ENCODE measurements at regions not wholly inside any gene's neighbourhood (a gene's known extent, or its start where the extent isn't known, plus 50 kb on each side); places are given as distances from the start of the nearest gene placed in this dataset.
"Not testable (repeated sequence)": the region's sequence is repeated elsewhere in the genome, so short reads cannot be mapped to it uniquely, and the experiment has no call there.

GRCh38 chr3:174358252-174358651 is 500.9 kb upstream of the NAALADL2 start:
- DNase-seq (ENCODE audit: insufficient read length, low spot score, missing footprints): no peak
- Histone ChIP-seq H3K27ac (ENCODE audit: low read depth, low read length) (no peak overlapping the region), H3K9me3 (ENCODE audit: low read depth, low read length) (no peaks in the 10 kb centered on the region), H3K4me1 (ENCODE audit: insufficient read depth, low read length) (no peaks in the 10 kb centered on the region), H3K4me2 (ENCODE audit: insufficient read depth, low read length) (no peak overlapping the region), H3K4me3 (ENCODE audit: insufficient read depth, low read length) (no peak overlapping the region), H2AFZ (ENCODE audit: low read length) (no peak overlapping the region), H4K20me1 (ENCODE audit: insufficient read depth, low read length) (no peaks in the 10 kb centered on the region), H3K27me3 (ENCODE audit: insufficient read depth, low read length) (no peaks in the 10 kb centered on the region), H3K79me2 (ENCODE audit: insufficient read depth, low read length) (no peaks in the 10 kb centered on the region), H3K36me3 (ENCODE audit: insufficient read depth, low read length) (no peaks in the 10 kb centered on the region)
- TF ChIP-seq CTCF (IDR thresholded peaks at IDR 0.05; ENCODE audit: extremely low read depth, low read depth, low read length): no peak

- Histone ChIP-seq H3K79me2 (ENCODE audit: insufficient read depth, low read length) (no peaks in the 10 kb centered on the region), H3K27ac (ENCODE audit: low read depth, low read length) (no peak overlapping the region), H3K9me3 (ENCODE audit: low read depth, low read length) (no peaks in the 10 kb centered on the region), H4K20me1 (ENCODE audit: insufficient read depth, low read length) (no peaks in the 10 kb centered on the region), H3K36me3 (ENCODE audit: insufficient read depth, low read length) (no peaks in the 10 kb centered on the region), H2AFZ (ENCODE audit: low read length) (no peak overlapping the region), H3K4me2 (ENCODE audit: insufficient read depth, low read length) (no peak overlapping the region), H3K4me3 (ENCODE audit: insufficient read depth, low read length) (no peak overlapping the region), H3K4me1 (ENCODE audit: insufficient read depth, low read length) (no peaks in the 10 kb centered on the region), H3K27me3 (ENCODE audit: insufficient read depth, low read length) (no peaks in the 10 kb centered on the region)
- no peak for TF ChIP-seq CTCF (IDR thresholded peaks at IDR 0.05; ENCODE audit: extremely low read depth, low read depth, low read length)
- no peak for DNase-seq (ENCODE audit: insufficient read length, low spot score, missing footprints)
Observed at GRCh38 chr3:174362556-174362955, 496.6 kb upstream of the NAALADL2 start.

GRCh38 chr3:174363256-174363655 is 495.9 kb upstream of the NAALADL2 start:
- H3K4me2 ChIP-seq (ENCODE audit: insufficient read depth, low read length): no peak overlapping the region
- H3K36me3 ChIP-seq (ENCODE audit: insufficient read depth, low read length): no peaks in the 10 kb centered on the region
- H3K4me3 ChIP-seq (ENCODE audit: insufficient read depth, low read length): no peak overlapping the region
- H3K27ac ChIP-seq (ENCODE audit: low read depth, low read length): no peak overlapping the region
- H3K9me3 ChIP-seq (ENCODE audit: low read depth, low read length): no peaks in the 10 kb centered on the region
- DNase-seq (ENCODE audit: insufficient read length, low spot score, missing footprints): no peak
- no peaks in the 10 kb centered on the region for H3K79me2 ChIP-seq (ENCODE audit: insufficient read depth, low read length)
- TF ChIP-seq CTCF (IDR thresholded peaks at IDR 0.05; ENCODE audit: extremely low read depth, low read depth, low read length): no peak
- H2AFZ ChIP-seq (ENCODE audit: low read length): no peak overlapping the region
- H4K20me1 ChIP-seq (ENCODE audit: insufficient read depth, low read length): no peaks in the 10 kb centered on the region
- H3K4me1 ChIP-seq (ENCODE audit: insufficient read depth, low read length): no peaks in the 10 kb centered on the region
- H3K27me3 ChIP-seq (ENCODE audit: insufficient read depth, low read length): no peaks in the 10 kb centered on the region

- no peak for DNase-seq (ENCODE audit: insufficient read length, low spot score, missing footprints)
- Histone ChIP-seq H3K4me3 (ENCODE audit: insufficient read depth, low read length) (no peak overlapping the region), H2AFZ (ENCODE audit: low read length) (no peak overlapping the region), H4K20me1 (ENCODE audit: insufficient read depth, low read length) (no peaks in the 10 kb centered on the region), H3K27me3 (ENCODE audit: insufficient read depth, low read length) (no peaks in the 10 kb centered on the region), H3K9me3 (ENCODE audit: low read depth, low read length) (no peaks in the 10 kb centered on the region), H3K36me3 (ENCODE audit: insufficient read depth, low read length) (no peaks in the 10 kb centered on the region), H3K79me2 (ENCODE audit: insufficient read depth, low read length) (no peaks in the 10 kb centered on the region), H3K4me1 (ENCODE audit: insufficient read depth, low read length) (no peaks in the 10 kb centered on the region), H3K4me2 (ENCODE audit: insufficient read depth, low read length) (no peak overlapping the region), H3K27ac (ENCODE audit: low read depth, low read length) (no peak overlapping the region)
- no peak for TF ChIP-seq CTCF (IDR thresholded peaks at IDR 0.05; ENCODE audit: extremely low read depth, low read depth, low read length)
Observed at GRCh38 chr3:174365796-174366195, 493.3 kb upstream of the NAALADL2 start.

- H3K4me2 ChIP-seq (ENCODE audit: insufficient read depth, low read length); H3K4me3 ChIP-seq (ENCODE audit: insufficient read depth, low read length); H3K27ac ChIP-seq (ENCODE audit: low read depth, low read length); H3K27me3 ChIP-seq (ENCODE audit: insufficient read depth, low read length); H3K36me3 ChIP-seq (ENCODE audit: insufficient read depth, low read length); H2AFZ ChIP-seq (ENCODE audit: low read length); DNase-seq (ENCODE audit: insufficient read length, low spot score, missing footprints); H3K9me3 ChIP-seq (ENCODE audit: low read depth, low read length); H3K4me1 ChIP-seq (ENCODE audit: insufficient read depth, low read length); H3K79me2 ChIP-seq (ENCODE audit: insufficient read depth, low read length); H4K20me1 ChIP-seq (ENCODE audit: insufficient read depth, low read length): not testable (repeated sequence)
Observed at GRCh38 chr3:174366904-174367303, 492.2 kb upstream of the NAALADL2 start.
